ENCODE measurements at regions not wholly inside any gene's neighbourhood (a gene's known extent, or its start where the extent isn't known, plus 50 kb on each side); places are given as distances from the start of the nearest gene placed in this dataset.
"Not testable (repeated sequence)": the region's sequence is repeated elsewhere in the genome, so short reads cannot be mapped to it uniquely, and the experiment has no call there.

DNA sequence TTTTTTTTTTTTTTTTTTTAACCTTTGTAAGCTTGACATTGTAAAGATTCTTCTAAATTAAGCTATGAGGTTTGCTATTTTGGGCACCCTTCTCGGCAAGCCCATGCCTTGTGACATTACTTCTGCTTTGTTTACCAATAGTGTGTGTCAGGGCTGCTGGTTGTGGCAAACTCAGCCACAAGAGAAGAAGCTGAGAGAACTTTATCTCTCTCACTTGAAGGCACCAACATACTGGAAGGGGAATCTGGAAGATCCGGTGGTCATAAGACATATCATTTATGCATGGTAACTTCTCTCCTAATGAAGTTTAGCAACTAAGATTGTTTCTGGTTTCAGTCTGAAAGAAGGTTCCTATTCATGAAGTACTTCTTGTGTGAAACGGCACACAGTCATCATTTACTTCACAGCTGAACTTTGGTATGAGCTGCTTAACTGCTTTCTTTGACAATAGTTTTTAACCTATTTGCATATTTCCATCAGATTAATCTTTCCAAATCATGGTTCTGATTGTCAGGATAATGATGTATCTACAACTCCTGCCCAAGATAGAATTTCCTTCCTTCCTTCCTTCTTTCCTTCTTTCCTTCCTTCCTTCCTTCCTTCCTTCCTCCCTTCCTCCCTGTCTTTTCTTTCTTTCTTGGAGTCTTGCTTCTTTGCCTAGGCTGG, 189.3 kb downstream of the NFKBIZ start:
- Histone ChIP-seq H3K4me1 (no peaks in the 10 kb centered on the region), H3K27me3 (ENCODE audit: low read depth) (no peaks in the 10 kb centered on the region), H3K9me3 (no peaks in the 10 kb centered on the region), H3K36me3 (no peaks in the 10 kb centered on the region), H3K4me3 (no peak overlapping the region), H3K27ac (no peak overlapping the region)
- TF ChIP-seq, protein P1, sequence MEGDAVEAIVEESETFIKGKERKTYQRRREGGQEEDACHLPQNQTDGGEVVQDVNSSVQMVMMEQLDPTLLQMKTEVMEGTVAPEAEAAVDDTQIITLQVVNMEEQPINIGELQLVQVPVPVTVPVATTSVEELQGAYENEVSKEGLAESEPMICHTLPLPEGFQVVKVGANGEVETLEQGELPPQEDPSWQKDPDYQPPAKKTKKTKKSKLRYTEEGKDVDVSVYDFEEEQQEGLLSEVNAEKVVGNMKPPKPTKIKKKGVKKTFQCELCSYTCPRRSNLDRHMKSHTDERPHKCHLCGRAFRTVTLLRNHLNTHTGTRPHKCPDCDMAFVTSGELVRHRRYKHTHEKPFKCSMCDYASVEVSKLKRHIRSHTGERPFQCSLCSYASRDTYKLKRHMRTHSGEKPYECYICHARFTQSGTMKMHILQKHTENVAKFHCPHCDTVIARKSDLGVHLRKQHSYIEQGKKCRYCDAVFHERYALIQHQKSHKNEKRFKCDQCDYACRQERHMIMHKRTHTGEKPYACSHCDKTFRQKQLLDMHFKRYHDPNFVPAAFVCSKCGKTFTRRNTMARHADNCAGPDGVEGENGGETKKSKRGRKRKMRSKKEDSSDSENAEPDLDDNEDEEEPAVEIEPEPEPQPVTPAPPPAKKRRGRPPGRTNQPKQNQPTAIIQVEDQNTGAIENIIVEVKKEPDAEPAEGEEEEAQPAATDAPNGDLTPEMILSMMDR (IDR thresholded peaks at IDR 0.05) = no peak
- no peak for DNase-seq
- peak in 1 of 2 donors; percentile 82 for ATAC-seq
- intact Hi-C loops (cut with DNase I) = no loop called here

DNA sequence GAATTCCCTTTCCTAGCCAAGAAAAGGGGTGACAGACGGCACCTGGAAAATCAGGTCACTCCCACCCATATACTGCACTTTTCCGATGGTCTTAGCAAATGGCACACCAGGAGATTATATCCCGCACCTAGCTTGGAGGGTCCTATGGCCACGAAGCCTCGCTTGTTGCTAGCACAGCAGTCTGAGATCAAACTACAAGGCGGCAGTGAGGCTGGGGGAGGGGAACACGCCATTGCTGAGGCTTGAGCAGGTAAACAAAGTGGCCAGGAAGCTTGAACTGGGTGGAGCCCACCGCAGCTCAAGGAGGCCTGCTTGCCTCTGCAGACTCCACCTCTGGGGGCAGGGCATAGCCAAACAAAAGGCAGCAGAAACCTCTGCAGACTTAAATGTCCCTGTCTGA, 190.8 kb downstream of the NFKBIZ start:
- DNase-seq; ATAC-seq; H3K27ac ChIP-seq; H3K4me1 ChIP-seq; H3K9me3 ChIP-seq; H3K27me3 ChIP-seq (ENCODE audit: low read depth); intact Hi-C loops (cut with DNase I); H3K36me3 ChIP-seq; H3K4me3 ChIP-seq: not testable (repeated sequence)

DNA sequence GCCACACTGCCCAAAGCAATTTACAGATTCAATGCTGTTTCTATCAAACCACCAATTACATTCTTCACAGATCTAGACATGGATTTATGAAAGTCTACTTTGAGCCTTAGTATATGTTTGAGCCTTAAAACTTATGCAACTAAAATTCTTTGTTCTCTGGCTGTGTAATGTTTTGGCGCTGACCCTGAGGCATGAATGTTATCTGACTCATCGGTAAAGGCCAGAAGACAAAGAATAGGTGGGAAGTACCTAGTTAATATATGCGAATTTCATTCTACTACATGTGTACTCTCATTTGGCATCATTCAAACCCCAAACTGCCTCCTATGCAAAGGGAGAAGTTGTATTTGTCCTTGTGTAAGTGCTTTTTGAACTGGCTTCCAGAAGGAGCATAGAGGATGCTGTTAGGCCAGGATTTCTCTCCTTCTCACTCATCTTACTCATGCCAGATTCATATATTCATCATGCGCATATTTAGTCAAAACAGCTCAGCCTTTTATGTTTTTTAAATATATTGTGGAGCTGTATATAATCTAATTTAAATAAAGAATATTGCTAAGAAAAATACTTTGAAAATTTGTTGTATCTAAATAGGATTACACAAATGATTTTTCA, 204.2 kb downstream of the NFKBIZ start:
- DNase-seq = no peak
- no peak for ATAC-seq
- H3K27ac ChIP-seq = no peak overlapping the region
- H3K36me3 ChIP-seq = no peaks in the 10 kb centered on the region
- H3K4me3 ChIP-seq = no peak overlapping the region
- no peaks in the 10 kb centered on the region for H3K4me1 ChIP-seq
- H3K9me3 ChIP-seq = peaks cover 8% of the 10 kb centered on the region
- intact Hi-C loops (cut with DNase I) = no loop called here
- H3K27me3 ChIP-seq (ENCODE audit: low read depth) = no peaks in the 10 kb centered on the region
- TF ChIP-seq, protein P1 (IDR thresholded peaks at IDR 0.05) = no peak

DNA sequence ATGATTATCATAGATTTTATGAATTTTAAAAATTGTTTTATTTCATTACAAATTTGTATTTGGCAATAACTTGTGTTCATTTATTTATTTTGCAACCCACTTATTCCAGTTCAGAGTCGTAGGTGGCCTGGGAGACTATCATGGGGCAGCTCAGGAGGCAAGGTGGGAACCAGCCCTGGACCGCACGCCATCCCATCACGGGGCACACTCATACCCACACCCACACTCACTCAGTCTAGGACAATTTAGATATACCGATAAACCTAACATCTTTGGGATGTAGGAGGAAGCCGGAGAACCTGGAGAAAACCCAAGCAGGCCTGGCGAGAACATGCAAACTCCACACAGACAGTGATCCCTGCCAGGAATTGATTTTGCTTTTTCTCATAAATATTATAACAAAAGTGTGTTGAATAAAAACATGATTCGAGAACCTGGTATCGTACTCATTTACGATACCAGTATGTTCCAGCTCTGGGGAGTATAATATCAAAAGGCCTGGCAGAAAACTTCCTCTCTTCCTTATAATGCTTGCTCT, 205.3 kb downstream of the NFKBIZ start:
- Histone ChIP-seq H3K27me3 (ENCODE audit: low read depth) (no peaks in the 10 kb centered on the region), H3K9me3 (peaks cover 2% of the 10 kb centered on the region), H3K36me3 (no peaks in the 10 kb centered on the region), H3K27ac (no peak overlapping the region), H3K4me3 (no peak overlapping the region), H3K4me1 (no peaks in the 10 kb centered on the region)
- ATAC-seq (no peak), DNase-seq (no peak)
- intact Hi-C loops (cut with DNase I) = no loop called here
- TF ChIP-seq, protein P1 (IDR thresholded peaks at IDR 0.05) = no peak

DNA sequence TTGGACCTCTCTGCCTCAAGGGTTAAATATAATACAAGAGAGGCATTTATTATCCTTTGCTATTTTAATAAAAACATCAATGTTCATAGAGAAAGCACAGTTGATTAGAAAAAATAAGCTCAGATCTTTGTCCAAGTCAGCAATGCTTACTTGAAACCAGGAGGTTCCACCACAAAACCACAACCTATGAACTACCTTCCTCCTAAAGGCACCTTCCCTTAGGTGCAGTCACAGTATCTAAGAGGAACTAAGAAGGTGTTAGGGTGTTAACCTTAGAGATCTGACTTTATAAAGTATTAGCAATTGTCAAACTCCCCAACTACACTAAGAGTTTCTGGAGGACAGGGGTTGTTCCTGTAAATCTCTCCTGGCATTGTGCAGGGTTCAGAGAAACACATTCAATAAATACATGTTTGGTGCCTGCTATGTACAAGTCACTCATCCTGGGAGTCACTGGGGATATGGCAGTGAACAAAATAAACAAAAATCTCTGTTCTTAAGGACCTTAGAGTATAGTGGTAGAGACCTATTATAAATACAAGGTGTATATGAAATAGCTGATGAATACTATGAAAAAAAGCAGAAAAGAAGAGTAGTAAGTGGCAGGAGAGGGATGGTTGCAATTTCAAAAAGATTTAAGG, 208.6 kb downstream of the NFKBIZ start:
- H3K27me3 ChIP-seq (ENCODE audit: low read depth) = no peaks in the 10 kb centered on the region
- no peak overlapping the region for H3K27ac ChIP-seq
- no peaks in the 10 kb centered on the region for H3K36me3 ChIP-seq
- no peak for DNase-seq
- intact Hi-C loops (cut with DNase I) = no loop called here
- TF ChIP-seq, protein P1 (IDR thresholded peaks at IDR 0.05) = no peak
- H3K4me1 ChIP-seq = peaks cover 3% of the 10 kb centered on the region
- no peak overlapping the region for H3K4me3 ChIP-seq
- no peaks in the 10 kb centered on the region for H3K9me3 ChIP-seq
- ATAC-seq = no peak
